GM18907 (cell line): ENCODE measurements at regions not wholly inside any gene's neighbourhood (a gene's known extent, or its start where the extent isn't known, plus 50 kb on each side); places are given as distances from the start of the nearest gene placed in this dataset.

Experiments
- ATAC-seq: cut with Tn5 transposase; IDR thresholded peaks from one replicate; pipeline ENCODE4 v1.9.1; 2021; ENCODE audit warnings: mild to moderate bottlenecking, moderate library complexity; ENCODE audit not compliant: unreplicated experiment

GRCh38 chr17:73782231-73782630 is 138.0 kb upstream of the SDK2 start:
- no peak for ATAC-seq

GRCh38 chr17:73782641-73783381 is 138.6 kb upstream of the SDK2 start:
- ATAC-seq, result no peak

DNA sequence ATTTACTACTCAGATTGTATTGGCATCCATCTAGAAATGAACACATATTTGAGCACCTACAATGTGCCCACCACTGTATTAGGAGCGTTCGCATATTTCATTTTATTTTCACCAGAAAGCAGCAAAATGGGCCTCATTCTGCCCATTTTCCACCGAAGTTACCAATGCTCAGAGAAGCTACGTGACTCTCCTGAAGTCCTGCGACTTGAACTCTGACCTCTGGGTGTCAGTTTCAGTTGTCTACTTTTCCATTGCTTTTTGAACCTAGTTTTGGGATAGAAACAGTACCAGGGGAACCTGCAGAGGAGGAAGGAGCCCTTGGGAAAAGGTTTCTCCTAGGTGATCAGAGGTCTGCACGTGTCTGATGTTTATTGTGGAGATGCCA is 139.1 kb upstream of the SDK2 start:
- no peak for ATAC-seq

- no peak for ATAC-seq
Measured at GRCh38 chr17:73783945-73784603, 139.8 kb upstream of the SDK2 start.

- no peak for ATAC-seq
Measured at GRCh38 chr17:73785496-73785895, 141.3 kb upstream of the SDK2 start.

- no peak for ATAC-seq
Measured at GRCh38 chr17:73785958-73786743, 141.9 kb upstream of the SDK2 start.

DNA sequence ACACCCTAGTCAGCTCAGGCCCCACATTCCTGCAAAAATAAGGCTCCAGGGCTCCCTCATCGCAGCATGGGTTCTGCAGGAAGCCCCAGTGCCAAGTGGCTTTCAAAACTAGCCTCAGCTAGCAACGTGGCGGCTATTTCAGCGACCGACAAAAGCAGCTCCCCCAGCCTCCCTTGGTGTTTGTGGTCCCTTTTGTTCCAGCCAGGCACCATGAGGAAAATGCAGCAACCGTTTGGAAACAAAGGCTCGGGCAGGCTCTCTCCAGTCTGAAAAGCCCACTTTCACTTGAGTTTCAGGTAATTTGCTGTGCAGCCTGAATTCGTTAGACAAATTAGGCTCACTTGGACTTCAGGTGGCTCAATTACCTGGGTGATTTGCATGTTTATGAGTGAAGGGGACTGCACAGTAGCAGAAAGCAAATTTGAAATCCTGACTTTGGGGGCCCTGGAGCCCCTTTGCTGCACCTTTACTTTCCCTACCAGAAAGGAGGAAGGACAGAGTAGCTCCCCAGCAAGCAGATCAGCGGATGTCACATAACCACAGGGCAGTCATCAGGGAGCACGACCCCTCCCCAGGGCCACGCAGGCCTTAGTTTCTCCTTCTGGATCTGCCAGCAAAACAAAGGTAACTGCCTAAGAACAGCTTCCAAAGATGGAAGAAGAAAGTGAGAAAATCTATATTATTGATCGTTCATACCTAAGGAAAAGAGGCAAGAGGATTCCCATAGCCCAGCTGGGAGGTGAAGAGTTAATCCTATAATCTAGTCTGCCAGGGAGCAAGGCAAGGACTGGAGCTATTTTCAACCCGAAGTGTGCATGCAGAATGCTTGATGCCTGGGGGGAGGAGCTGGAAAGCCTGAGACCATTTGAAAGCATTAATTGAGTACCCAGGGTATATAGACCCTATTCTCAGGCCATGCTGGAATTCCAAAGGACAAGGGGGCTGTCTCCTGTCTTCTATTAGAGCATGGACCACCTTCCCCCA is 143.1 kb upstream of the SDK2 start:
- ATAC-seq, result no peak

GRCh38 chr17:73788111-73788510 is 143.9 kb upstream of the SDK2 start:
- ATAC-seq, result no peak

- no peak for ATAC-seq
Measured at GRCh38 chr17:73791121-73791520, 146.9 kb upstream of the SDK2 start.

DNA sequence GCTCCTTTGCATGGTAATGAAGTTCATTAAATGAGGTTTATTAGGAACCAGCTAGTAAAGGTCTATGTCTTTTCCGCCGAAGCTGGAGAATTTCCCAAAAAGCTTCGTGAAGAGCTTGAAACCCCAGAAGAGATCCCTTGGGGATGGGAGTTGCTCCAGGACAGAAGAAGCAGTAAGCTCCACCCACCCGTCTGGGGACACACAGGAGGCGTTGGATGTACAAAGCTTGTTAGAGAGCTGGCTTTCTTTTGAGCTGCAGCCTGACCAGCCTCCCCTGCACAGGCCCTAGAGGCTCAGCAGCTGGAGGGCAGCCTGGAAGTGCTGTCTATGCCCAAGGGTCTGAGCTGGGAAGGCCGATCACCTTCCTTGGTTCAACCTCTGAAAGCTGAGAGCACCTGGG is 147.4 kb upstream of the SDK2 start:
- no peak for ATAC-seq

GRCh38 chr17:73792994-73793393 is 148.7 kb upstream of the SDK2 start:
- no peak for ATAC-seq

GRCh38 chr17:73794336-73794735 is 150.1 kb upstream of the SDK2 start:
- ATAC-seq, result no peak

- ATAC-seq, result no peak
Measured at GRCh38 chr17:73795730-73796129, 151.5 kb upstream of the SDK2 start.

DNA sequence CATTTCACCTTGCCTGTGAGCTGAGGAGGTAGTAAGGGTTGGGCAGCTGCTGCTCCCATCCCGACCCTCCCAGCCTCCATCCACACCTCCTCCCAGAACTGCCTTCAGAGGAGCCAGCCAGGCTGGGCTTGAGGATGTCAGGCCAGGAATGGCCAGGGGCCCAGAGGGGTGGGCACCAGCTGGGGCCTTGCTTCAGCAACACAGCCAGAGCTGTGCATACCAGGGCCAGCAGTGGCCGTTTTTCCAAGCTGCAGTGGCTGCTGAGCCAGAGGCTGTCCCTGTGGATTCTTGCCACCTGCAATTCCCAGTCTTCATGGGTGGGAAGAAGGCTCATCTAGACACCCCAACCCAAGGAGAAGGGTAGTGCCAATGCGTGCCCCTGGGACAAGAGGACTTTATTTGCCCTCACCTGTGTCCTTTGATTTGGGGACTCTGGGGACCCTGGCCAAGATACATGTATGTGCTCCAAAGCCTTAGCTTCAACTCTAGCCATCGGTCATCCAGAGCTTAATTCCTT is 153.4 kb upstream of the SDK2 start:
- no peak for ATAC-seq

DNA sequence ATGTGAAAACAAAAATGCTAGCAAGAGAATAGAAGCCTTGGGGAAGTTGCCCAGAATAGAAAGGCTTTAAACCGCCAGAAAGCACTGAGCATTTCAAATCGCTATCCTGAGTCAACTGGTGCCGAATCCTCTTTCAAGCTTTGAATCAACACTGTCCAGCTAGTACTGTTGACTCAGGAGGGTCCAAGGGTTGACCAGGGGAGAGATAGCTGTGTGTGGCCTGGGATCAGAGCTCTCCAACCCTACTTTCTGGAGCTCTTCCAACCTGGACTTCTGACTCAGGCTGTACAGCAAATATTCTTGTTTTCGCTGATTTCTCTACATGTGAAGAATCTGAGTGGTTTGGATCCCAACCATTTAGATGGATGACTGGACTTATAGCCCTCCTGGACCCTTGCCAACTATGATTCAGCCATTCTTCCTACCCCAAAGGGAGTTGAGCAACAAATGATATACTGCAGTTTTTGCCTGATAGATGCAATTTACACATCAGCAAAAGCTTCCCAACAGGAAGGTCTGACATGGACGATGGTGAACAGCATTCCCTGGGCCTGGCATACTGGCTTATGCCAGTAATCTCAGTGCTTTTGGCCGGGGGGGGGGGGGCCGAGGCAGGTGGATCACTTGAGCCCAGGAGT is 154.0 kb upstream of the SDK2 start:
- ATAC-seq, result no peak

- ATAC-seq, result no peak
Measured at GRCh38 chr17:73799096-73799495, 154.9 kb upstream of the SDK2 start.

DNA sequence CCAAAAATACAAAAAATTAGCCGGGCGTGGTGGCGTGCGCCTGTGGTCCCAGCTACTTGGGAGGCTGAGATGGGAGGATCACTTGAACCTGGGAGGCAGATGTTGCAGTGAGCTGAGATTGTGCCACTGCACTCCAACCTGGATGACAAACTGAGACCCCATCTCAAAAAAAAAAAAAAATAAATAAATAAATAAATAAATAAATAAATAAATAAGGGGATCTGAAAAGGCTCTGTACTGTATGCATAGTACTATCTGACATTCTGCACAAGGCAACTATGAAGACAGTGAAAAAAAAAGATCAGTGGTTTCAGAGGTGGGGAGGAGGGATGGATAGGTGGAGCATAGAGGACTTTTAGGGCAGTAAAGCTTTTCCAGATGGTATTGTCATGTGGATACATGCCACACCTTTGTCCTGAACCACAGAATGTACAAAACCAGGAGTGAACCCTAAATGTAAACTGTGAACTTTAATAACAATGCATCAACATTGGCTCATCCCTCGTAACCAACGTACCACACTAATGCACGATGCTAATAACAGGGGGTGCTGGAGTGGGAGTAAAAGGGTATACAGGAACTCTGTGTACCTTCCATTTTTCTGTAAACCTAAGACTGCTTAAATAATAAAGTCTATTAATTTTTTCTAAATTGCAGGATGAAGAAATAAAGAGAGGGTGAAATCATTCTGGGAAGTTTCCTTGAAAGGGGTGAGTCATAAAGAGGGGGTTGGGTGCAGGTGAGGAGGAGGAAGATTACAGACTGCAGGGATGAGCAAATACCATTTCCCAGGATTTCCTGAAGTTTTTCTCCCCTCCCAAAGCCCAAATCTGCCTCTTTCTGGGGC is 155.8 kb upstream of the SDK2 start:
- ATAC-seq, result no peak

- ATAC-seq, result no peak
Measured at GRCh38 chr17:73800893-73801292, 156.6 kb upstream of the SDK2 start.

DNA sequence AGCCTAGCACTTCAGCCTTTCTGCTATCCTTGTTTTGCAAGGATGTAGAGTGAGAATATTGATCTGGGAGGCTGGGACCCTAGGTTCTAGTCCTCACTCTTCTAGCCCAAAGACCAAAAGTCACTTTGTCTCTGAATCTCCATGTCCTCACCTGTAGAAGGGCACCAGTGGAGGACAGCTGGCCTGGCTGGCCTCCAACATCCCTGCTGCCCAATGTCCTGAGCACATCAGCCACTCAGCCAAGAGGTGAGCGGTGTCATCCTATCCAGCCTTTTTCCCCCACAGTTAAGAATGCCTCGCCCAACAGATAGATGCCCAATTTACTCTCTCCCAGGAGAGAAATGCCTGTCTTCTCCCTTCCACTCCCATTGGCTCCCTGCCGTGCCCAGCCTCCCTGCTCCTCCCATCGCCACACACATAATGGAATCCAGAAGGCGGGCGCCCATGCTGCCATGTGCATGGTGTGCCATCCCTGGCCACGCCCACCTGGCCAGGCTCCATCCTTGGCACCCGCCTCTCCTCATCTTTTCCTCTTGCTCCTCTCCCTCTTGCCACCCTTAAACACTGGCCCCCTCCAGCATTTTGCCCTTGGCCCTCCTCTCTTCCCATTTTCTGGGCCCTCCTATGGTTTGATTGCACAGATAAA is 157.3 kb upstream of the SDK2 start:
- ATAC-seq, result no peak
